ENCODE measurements at regions not wholly inside any gene's neighbourhood (a gene's known extent, or its start where the extent isn't known, plus 50 kb on each side); places are given as distances from the start of the nearest gene placed in this dataset.

GRCh38 chr4:65202165-65202852 is 468.0 kb downstream of the EPHA5 start:
- H3K9ac ChIP-seq (ENCODE audit: low read length): no peak overlapping the region
- RAD21 ChIA-PET (ENCODE audit: low non-redundant PET in 1 of 2, low total read pairs in 2 of 2, uncharacterized antibody in 2 of 2, unreplicated experiment in 2 of 2): no interaction called here
- H3K4me1 ChIP-seq (ENCODE audit: control insufficient read depth in 1 of 2, insufficient read depth in 2 of 2, low read length in 2 of 2): no peaks in the 10 kb centered on the region
- CTCF ChIA-PET: no interaction called here
- H3K79me2 ChIP-seq (ENCODE audit: insufficient read depth, low read length): no peaks in the 10 kb centered on the region
- H3K4me2 ChIP-seq (ENCODE audit: low read length): no peak overlapping the region
- H3K4me3 ChIP-seq (replicated peaks in 1 of 2; ENCODE audit: low read depth in 1 of 2, low read length in 2 of 2): no peak overlapping the region
- no TSS peak for BruUV-seq (replicated peaks)
- H3K27ac ChIP-seq (ENCODE audit: low read depth, low read length): no peak overlapping the region
- POLR2A ChIA-PET: no interaction called here
- TF ChIP-seq TCF7L2 (IDR thresholded peaks at IDR 0.05; ENCODE audit: borderline replicate concordance, extremely low read depth, insufficient read depth, insufficient read length) (no peak), YY1 (IDR thresholded peaks at IDR 0.05; ENCODE audit: extremely low read depth, insufficient replicate concordance, low read depth, low read length) (no peak), FOSL1 (IDR thresholded peaks at IDR 0.05; ENCODE audit: low read depth) (no peak), CBX3 (IDR thresholded peaks at IDR 0.05; ENCODE audit: low read depth) (no peak), SIN3A (IDR thresholded peaks at IDR 0.05; ENCODE audit: low read depth) (no peak), ZFX (IDR thresholded peaks at IDR 0.05) (no peak), POLR2AphosphoS5 (IDR thresholded peaks at IDR 0.05; ENCODE audit: low read depth, low read length) (no peak)
- no peak for ATAC-seq
- no peaks in the 10 kb centered on the region for H3K9me2 ChIP-seq (ENCODE audit: insufficient read depth)
- no peaks in the 10 kb centered on the region for H3K36me3 ChIP-seq (ENCODE audit: control insufficient read depth in 1 of 2, insufficient read depth in 2 of 2, low read length in 2 of 2)
- no peak for DNase-seq (ENCODE audit: low read depth, low spot score)
- H3K27me3 ChIP-seq (ENCODE audit: insufficient read depth, low read length): no peaks in the 10 kb centered on the region
- no peaks in the 10 kb centered on the region for H4K20me1 ChIP-seq (ENCODE audit: insufficient read depth)
- intact Hi-C loops (cut with micrococcal nuclease): no loop called here
- peaks cover 14 to 17% of the 10 kb centered on the region in 2 experiments; a peak in 2 of 4 replicates for H3K9me3 ChIP-seq (ENCODE audit: control insufficient read depth in 1 of 2, insufficient read depth in 1 of 2, low read depth in 1 of 2, low read length in 2 of 2)
- H2AFZ ChIP-seq (ENCODE audit: low read depth, low read length, poor library complexity, severe bottlenecking): no peak overlapping the region

- ATAC-seq (no peak), DNase-seq (ENCODE audit: low read depth, low spot score) (no peak)
- Histone ChIP-seq H3K9ac (ENCODE audit: low read length) (no peak overlapping the region), H2AFZ (ENCODE audit: low read depth, low read length, poor library complexity, severe bottlenecking) (no peak overlapping the region), H3K4me2 (ENCODE audit: low read length) (no peak overlapping the region), H3K79me2 (ENCODE audit: insufficient read depth, low read length) (no peaks in the 10 kb centered on the region), H3K9me2 (ENCODE audit: insufficient read depth) (no peaks in the 10 kb centered on the region), H3K4me1 (ENCODE audit: control insufficient read depth in 1 of 2, insufficient read depth in 2 of 2, low read length in 2 of 2) (no peaks in the 10 kb centered on the region), H4K20me1 (ENCODE audit: insufficient read depth) (no peaks in the 10 kb centered on the region), H3K27me3 (ENCODE audit: insufficient read depth, low read length) (no peaks in the 10 kb centered on the region), H3K36me3 (ENCODE audit: control insufficient read depth in 1 of 2, insufficient read depth in 2 of 2, low read length in 2 of 2) (no peaks in the 10 kb centered on the region), H3K27ac (ENCODE audit: low read depth, low read length) (no peak overlapping the region), H3K9me3 (ENCODE audit: control insufficient read depth in 1 of 2, insufficient read depth in 1 of 2, low read depth in 1 of 2, low read length in 2 of 2) (peaks cover 9 to 17% of the 10 kb centered on the region in 2 experiments; a peak in 3 of 4 replicates), H3K4me3 (replicated peaks in 1 of 2; ENCODE audit: low read depth in 1 of 2, low read length in 2 of 2) (no peak overlapping the region)
- ChIA-PET CTCF (no interaction called here), RAD21 (ENCODE audit: low non-redundant PET in 1 of 2, low total read pairs in 2 of 2, uncharacterized antibody in 2 of 2, unreplicated experiment in 2 of 2) (no interaction called here), POLR2A (no interaction called here)
- TF ChIP-seq CBX3 (IDR thresholded peaks at IDR 0.05; ENCODE audit: low read depth): no peak
- no peak for TF ChIP-seq POLR2A (IDR thresholded peaks at IDR 0.05; ENCODE audit: borderline replicate concordance, extremely low read depth, insufficient read depth, insufficient read length)
- no peak for TF ChIP-seq JUND (IDR thresholded peaks at IDR 0.05)
- no peak for TF ChIP-seq ZBTB33 (IDR thresholded peaks at IDR 0.05; ENCODE audit: extremely low read depth, insufficient replicate concordance, low read length)
- TF ChIP-seq CEBPB (IDR thresholded peaks at IDR 0.05; ENCODE audit: low read depth): no peak
- TF ChIP-seq RAD21 (IDR thresholded peaks at IDR 0.05; ENCODE audit: low read depth): no peak
- intact Hi-C loops (cut with micrococcal nuclease): no loop called here
- no TSS peak for BruUV-seq (replicated peaks)
Measured at GRCh38 chr4:65195666-65196065, 474.6 kb downstream of the EPHA5 start.

All from HCT116 (cell line).